Central memory CD4-positive, alpha-beta T cell (primary cell): ENCODE measurements at regions not wholly inside any gene's neighbourhood (a gene's known extent, or its start where the extent isn't known, plus 50 kb on each side); places are given as distances from the start of the nearest gene placed in this dataset.

ENCODE experiments used
- DNase-seq: peaks from one replicate; pipeline ENCODE4 v3.0.0; 2022

DNA sequence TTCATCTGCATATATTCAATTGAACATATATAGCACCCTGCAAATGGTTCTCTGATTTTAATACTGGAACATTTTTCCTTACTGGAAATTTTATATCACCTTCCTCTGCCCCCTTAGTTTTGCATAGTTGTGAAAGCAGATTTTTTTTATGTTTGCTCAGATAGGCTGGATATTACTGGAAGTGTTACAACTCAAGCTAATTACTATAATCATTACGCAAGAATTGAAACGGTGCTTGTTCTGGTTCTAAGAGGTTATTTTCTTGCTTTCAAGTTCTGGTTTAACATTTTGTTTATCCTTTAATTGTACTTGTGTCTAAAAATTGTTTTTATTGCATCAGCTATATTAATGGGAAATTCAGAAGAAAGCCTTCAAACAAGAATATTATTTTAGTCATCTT lies 95.6 kb upstream of the MYO16 start:
- no peak for DNase-seq

DNA sequence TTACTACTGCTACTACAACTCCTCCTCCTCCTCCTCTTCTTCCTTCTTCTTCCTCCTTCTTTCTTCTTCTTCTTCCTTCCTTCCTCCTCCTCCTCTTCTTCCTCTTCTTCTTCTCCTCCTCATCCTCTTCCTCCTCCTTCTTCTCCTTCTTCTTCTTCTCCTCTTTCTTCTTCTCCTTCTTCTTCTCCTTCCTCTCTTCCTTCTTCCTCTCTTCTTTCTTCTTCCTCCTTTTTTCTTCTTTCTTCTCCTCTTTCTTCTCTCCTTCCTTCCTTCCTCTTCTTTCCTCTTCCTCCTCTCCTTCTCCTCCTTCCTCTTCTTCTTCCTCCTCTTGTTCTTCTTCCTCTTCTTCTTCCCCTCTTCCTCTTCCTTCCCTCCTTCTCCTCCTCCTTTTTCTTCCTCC lies 94.7 kb upstream of the MYO16 start:
- DNase-seq, result no peak

DNA sequence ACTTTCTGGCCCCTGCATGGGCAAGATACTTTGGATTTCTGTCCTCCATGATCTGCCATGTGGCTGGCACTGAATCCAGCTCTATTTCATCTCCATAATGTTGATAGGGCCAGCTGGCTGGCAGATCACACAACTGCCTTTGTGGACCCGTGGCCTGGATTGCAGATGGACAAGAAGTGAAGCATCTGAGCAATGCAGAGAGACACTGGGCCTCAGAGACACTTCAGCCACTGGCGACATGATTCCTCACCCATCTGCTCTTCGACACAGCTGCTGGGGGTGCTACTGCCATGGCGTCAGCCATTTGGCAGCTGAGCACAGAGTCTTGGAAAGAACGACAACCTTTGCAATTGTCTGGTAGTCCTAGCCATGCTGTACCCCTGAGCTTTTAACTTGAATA lies 79.5 kb upstream of the MYO16 start:
- DNase-seq, result no peak

DNA sequence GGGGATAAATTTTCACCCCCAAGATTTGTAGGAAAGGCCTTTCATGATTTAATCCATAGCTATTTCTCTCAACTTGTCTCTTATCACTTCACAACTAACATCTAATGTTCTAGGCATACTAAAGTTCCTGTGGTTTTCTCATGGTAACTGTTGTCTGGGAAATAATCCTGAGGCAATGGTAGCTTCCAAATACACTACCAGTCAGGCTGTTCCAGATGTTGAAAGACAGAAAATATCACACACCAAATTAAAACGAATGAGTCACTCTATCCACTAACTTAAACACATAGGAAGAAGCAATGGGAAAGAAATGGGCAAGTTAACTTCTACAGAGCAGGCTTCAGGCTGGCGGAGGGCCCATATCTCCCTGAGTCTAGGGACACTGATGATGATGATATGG lies 77.7 kb upstream of the MYO16 start:
- DNase-seq, result no peak

DNA sequence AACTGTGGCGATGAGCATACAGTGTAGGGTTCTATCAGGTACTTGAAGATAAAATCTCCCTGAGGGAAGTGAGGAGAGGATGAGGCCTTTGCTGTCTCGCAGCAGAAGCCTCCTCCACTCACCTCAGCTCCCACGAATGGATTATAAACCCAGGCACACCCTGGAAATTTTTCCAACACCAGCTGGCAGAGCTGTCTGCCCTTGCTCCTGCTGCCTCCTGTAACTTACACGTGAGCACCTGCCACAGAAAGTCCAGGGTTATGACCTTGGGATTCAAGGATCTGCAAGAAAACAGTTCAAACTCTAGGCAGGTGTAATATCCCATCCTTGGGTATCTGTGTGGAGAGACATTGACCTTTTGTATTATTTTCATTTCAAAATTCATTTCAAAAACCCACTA lies 70.9 kb upstream of the MYO16 start:
- DNase-seq, result no peak

DNA sequence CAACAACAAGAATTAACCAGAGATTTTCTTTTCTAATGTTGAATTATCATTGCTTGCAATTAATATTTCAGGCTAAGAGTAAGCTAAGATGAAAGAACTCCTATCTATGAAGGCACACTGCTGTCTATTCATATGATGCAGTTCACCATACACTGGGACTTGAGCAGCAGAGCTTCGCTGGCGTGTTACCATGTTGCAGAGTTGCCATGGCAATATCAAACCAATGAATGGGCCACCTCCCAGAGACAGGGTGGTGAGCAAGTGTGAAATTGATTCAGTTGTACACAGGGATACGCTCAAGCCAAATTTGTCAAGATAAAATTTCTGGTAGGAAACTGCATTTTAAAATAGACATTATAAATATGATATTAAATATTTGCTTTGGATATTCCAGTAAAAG lies 69.3 kb upstream of the MYO16 start:
- no peak for DNase-seq

DNA sequence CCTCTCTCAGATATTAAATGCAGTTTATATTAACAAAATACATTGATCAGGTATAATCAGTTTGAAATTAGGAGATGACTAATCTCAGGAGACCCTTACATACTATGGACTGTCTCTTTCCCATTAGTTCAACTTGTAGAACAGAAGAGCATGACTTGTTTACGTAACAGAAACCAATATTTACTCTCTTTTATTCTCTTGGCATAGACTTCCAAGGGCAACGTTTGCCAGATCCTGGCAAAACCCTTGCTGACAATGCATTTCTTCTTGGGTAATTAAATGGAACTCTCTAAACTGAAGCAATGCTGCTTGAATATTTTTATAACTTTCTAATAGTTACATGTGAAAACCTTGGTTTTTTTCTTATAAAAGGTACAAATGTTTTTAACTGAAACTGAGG lies 68.3 kb upstream of the MYO16 start:
- DNase-seq, result no peak

DNA sequence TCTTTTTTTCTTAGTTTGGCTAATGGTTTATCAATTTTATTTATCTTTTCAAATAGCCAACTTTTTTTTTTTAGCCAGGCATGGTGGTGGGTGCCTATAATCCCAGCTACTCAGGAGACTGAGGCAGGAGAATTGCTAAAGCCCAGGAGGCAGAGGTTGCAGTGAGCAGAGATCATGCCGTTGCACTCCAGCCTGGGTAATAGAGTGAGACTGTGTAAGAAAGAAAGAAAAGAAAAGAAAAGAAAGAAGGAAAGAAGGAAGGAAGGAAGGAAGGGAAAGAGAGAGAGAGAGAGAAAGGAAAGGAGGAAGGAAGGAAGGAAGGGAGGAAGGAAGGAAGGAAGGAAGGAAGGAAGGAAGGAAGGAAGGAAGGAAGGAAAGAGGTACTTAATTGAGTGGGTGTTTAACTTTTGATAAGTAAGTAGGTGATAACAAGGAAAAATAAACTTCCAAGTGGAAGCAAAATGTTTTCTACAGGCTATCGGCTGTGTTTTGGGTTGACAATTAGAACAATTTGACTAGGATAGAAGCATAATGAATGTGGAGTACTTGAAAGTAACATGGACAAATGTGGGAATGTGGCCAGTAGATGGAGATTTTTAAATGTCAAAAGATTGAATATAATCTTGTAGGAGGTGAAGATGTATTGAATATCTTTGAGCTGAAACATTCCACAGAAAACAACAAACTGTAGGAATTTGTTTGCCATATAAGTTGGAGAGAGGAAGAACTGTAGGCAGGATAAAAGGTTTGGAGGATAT lies 62.8 kb upstream of the MYO16 start:
- DNase-seq, result no peak

DNA sequence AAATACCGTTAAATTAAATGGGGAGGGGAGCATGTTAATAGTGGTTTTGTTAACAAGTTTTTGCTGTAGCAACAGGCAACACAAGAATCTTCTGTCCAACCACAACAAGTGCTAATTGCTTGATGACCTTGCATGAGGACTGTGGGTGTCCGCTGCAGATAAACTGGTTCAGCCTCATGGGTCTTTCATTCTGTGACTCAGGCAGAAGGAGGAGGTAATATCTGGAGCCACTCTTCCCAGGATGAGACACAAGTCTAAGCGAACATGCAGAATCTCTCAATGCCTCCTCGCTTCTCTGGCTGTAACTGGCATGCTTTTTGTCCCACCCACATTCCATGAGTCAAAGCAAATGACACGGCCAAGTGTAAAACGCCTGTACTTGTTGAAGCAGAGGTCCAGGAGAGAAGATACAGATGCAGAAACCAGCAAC lies 56.6 kb upstream of the MYO16 start:
- DNase-seq, result no peak

DNA sequence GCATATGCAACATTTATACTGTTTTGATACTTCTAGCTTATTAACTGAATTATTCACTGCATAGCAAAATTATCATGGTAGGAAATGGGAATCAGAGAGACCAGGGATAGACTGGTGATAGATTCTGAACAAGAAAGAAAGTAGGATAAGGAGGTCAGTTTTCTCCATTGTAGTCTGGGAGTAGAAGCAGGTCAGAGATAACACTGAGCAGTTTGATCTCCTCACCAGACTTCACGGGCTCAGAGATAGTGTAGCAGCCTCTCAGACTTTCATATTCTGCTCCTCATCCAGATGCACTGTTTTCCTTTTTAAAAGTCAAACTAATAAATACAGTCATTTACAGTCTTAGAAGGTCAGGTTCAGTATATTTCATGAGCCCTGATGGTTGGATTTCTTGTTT lies 56.0 kb upstream of the MYO16 start:
- no peak for DNase-seq

DNA sequence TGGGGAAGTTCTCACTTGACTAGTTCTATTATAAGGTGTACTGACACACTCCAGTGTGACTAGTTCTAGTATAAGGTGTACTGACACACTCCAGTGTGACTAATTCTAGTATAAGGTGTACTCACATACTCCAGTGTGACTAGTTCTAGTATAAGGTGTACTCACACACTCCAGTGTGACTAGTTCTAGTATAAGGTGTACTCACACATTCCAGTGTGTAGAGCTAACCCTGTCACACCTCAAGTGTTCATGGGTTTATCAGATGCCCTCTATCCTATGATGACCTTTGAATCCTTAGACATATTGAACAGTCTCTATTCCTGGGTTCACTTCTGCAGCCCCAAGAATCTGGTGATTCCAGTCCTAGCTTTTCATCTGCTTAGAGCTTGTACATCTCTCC lies 54.6 kb upstream of the MYO16 start:
- DNase-seq, result no peak

DNA sequence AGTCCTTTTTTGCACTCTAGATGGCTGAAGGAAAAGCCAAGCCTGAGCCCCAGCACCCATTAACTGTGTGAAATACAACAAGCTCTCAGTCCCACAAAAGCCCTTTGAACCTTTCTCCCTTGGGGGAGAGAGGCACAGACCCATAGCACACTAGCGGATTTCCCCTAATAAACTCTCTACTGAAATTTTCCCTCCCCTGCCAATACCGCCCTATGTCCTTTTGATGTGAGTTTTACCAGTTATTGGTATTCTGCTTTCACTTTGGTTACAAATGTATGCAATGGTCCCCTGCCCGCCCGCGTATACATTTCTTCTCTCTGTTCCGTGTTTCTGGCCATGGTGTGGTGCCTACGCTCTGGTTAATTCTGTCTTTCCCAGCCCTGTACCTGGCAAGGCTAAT lies 54.0 kb upstream of the MYO16 start:
- no peak for DNase-seq
